AML-193 (cell line): ENCODE measurements at regions not wholly inside any gene's neighbourhood (a gene's known extent, or its start where the extent isn't known, plus 50 kb on each side); places are given as distances from the start of the nearest gene placed in this dataset.

ENCODE experiments used
- DNase-seq, 2 experiments: peaks; one replicate each; lab custom pipeline; 2025; lab: John Stamatoyannopoulos, UW

DNA sequence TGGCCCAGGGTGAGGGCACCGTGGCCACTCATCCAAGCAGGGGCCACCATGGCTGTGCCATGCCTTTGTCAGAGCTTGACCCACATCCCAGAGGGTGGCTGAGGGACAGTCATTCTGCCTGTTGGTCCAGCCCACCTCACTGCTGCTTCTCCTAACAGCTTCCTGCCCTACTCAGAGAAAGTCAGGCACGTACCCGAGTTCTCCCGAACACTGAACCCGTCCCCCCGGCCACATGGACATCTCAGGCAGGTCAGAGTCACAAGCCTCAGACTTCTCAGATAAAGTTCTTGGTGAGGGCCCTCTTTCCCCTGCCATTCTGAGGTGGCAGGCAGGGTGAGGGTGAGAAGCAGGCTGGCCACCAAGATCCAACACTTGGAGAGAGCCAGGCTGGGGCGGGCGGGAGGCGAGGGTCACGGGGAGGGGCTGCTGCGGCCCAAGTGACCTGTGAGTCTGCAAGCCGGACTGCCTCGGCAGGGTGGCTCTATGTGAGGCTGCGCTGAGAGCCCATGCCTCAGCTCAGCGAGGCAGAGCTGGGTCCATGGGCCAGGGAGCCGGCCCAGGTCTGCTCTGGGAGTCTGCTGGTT, 317.8 kb downstream of the TMEM121 start:
- no peak for DNase-seq

DNA sequence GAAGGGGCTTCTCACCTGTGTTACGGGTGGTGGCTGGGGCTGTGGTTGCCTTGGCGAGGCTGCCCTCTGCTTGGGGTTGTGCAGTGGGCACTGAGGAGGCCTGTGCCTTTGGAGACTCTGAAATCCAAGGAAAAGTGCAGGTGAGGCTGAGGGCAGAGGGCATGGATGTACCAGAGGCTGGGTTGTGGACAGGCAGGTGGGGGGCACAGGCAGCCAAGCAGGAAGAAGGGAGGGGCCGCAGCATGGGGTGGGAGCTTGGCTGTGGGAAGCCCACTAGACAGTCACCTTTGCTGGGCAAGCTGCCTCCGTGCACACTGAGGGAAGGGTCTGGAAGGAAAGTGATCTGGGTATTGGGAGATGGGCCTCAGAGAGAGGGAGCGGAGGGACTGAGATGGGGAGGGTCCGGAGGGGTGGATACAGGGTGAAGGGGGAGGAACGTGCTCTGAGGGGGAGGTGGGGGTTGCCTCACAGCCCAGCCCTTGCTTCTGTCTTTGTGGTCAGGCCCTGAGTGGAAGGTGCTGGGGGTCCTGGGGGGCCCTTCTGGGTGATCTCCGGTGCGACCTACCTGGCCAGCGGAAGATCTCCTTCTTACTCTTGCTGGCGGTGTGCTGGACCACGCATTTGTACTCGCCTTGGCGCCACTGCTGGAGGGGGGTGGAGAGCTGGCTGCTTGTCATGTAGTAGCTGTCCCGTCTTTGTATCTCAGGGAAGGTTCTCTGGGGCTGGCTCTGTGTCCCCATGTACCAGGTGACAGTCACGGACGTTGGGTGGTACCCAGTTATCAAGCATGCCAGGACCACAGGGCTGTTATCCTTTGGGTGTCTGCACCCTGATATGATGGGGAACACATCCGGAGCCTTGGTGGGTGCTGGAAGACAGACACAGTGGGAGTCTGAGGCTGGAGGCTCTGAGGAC, 318.7 kb downstream of the TMEM121 start:
- no peak for DNase-seq

DNA sequence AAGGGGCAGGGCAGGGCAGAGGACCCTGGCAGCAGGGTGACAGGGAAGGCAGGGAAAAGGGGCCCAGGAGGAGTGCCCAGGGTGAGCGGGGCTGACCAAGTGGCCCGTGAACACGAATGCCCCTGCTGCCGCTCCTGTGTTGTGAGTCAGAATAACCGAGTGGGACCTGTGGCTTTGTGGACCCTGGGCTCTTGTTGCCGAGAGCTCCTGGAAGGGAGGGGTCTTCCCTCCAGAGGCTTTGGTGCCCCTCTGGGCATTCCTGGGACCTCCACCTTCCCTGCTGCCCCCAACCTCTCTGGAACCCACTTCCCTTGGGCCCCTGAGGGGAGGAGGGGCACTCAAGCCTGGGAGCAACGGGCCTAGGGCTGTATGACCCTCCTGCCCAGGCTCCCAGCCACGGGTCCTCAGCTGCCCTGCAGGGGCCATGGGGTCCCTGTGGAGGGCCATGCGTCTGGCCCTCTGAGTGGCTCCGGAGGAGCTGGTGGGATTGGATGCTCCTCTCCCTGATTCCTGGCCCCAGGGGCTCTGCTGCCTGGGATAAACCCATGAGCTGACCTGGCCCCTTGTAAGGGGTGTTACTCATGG, 319.4 kb downstream of the TMEM121 start:
- no peak for DNase-seq

DNA sequence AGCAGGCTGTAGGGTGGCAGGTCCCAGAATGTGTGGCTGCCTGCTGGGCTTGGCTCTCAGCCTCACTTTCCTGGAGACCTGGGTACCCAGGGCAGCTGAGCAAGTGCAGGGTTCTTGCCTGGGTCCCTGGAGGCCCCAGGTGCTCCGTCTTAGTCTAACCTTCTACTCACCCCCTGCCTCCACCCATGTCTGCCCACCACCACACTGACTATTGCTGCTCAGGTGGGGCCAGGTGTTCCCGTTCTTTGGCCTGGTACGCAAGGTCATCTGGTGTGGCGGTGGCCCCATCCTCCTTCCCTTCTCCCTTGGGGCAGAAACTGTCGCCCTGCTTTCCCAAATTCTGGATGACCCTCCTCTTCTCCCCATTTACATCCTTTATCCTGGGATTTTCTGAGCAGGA, 319.9 kb downstream of the TMEM121 start:
- DNase-seq, result no peak

DNA sequence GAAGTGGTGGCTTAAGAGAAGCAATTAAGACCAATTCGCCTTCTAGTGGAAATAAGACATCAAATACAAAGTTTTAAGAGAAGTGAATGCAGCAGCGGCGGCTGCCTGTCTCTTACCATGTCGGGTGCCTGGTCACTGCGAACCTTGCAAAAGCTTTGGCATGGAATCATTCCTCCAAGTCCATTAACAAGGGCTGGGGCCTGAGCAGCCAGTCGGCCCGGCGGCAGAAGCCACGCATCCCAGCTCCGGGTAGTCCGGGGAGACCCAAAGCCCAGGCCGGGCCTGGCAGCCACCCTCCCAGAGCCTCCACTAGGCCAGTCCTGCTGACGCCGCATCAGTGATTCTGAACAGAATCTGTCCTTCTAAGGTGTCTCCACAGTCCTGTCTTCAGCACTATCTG, 321.0 kb downstream of the TMEM121 start:
- DNase-seq, result no peak

DNA sequence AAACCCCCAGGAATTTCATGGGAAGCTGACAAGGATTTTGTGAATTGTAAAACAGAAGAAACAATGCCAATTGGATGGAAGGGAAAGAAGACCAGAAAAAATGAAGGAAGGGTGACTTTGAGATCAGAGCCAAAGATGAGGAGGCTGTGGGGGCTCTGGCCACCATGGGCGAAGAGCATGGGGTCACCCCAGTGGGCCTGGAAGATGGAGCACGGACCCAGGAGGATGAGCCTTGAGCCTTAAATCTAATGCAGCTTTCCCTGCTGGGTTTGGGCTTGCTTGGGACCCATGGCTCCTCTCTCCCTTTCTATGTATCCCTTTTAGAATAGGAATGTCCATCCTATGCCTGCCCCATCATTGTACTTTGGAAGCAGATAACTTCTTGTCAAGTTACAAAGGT, 322.2 kb downstream of the TMEM121 start:
- no peak for DNase-seq

DNA sequence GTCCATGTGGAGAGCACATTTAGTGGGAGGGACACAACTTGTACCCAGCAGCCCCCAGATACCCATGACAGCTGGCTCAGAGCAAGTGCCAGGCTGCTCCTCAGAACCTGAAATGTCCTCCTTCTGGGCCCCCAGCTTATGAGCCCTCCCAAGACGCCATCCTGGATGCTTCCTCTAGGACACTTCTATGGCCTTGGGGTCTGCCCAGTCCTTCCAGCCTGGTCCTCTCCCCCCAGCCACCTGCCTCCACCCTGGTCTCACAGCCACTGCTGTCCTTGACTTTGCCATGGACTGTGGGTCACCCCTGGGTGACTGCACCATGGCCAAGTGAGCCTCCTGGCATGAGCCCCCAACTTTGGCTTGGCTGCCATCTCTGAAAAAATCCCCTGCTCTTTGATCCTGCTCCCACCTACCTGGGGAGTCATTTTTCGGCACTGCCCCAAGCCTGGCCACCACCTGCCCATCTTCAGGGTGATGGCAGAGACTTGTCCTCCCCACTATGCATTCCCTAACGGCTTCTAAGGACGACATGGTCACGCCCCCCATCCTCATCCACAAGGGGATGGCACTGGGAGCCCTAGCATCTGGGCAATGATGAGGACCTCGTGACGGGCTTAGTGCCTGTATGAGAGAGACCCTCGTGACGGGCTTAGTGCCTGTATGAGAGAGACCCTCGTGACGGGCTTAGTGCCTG, 323.7 kb downstream of the TMEM121 start:
- no peak for DNase-seq

DNA sequence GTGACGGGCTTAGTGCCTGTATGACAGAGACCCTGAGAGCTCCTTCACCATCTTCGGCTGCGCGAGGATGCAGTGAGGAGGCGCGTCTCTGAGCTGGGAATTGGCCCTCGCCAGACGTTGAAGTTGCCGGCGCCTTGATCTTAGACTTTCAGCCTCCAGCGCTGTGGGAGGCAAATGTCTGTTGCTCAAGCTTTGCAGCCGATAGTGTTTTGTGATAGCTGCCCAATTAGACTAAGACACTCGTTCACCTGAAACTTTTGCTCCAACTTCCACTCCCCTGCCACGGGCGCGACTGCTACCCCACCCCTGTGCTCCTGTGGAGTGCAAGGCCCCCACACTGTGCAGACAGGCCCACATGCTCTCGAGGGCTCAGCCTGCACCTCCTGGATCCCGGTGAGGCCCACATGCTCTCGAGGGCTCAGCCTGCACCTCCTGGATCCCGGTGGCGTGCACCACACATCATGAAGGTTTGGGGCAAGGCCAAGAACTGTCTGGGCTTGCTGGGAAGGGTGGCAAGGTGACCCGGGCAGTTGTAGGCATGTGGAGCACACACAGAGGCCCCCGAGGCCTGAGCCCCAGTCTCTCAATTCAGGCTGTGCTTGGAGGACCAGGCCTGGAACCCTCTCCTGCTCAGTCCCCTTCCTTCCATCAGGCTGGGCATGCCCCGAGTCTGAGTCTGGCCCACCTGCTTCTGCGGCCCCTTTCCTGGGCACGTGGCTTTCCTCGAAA, 324.6 kb downstream of the TMEM121 start:
- DNase-seq, result no peak

DNA sequence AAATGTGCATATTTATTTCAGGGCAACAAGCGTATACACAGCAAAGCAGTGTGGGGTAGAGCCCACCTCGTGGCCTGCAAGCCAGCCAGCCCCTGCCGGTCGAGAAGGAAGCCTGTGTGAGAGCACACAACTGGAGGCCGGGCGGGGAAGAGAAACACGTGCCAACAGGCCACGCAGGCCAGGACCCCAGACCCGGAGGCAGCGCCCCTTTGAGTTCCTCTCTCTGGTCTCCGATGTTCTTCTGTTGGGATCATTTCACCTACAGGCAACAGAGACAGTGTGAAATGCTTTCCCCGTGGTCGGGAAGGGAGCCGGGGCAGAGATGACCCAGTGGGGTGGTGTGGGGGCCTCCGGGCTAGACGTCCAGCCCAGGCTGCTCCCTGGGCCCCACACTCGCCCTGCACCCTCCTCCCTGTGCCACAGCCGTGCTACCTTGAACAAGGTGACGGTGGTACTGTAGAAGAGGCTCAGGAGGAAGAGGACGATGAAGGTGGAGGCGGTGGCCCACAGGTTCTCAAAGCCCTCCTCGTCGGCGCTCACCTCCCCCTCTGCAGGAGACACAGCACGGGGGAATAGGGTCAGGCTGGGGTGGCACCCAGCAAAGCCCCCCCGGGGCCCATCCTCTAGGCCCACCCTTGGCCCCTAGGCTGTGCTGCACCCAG, 325.5 kb downstream of the TMEM121 start:
- no peak for DNase-seq

DNA sequence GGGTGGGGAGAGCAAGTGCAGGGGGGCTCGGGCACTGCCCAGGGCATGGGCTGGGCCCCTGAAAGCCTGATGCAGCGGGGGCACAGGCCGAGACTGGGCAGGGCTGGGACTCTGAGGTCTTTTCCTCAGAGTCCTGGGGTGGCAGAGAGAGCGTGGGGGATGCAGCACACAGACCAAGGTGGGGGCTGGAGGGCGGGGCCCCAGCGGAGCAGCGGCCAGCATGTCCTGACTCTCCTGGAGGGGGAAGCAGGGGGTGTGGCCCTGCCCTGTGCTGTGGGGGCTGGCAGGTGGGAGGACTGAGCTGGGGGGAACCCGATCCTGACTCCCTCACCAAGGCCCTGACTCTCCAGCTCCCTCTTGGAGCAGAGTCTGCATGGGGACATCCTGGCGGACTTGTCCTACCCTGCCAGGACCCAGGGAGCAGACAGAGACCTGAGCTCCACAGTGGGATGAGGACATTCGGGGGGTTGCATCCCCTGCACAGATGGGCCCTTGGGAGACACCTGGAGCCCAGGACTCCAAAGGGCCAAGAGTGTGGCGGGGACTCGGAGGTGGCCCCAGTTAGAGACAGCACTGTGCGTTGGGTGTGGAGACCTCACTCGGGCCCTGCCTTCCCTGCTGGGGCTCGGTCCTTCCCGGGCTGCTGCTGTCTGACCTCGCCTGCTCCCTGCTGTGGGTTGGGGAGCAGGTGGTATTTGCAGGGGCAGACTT, 326.1 kb downstream of the TMEM121 start:
- DNase-seq, result no peak

DNA sequence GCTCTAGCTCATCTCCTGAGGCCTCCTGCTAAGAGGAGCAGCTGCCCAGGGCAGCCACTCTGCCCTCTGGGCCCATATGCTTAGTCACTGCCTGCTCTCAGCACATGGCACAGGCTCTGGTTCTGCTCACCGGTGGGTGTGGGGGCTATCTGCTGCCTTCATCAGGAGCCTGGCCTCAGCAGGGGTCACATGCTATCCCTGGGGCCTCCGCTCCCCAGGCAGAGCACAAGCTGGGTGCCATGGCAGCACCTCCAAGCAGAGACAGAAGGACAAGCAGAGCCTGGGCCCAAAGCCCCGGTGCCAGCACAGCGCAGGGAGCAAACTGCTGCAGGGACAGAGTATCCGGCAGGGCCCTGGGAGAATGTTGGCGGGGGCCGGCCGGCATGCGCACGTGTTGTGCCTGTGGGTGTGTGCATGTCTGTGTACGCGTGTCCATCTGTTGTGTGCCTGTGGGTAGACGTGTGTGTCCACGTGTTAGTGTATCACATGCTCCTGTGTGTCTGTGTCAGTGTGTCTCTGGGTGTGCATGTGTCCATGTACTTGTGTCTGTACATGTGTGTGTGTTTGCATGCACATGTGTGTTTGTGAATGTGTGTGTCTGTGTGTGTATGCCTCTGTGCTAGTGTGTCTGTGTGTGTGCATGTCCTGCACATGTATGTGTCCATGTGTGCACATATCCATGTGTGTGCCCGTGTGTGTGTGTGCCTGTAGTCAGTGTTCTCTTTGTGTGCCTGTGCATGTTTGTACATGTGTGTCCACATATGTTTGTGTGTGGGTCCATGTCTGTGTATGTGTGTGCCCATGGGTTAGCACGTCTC, 326.9 kb downstream of the TMEM121 start:
- DNase-seq, result no peak

DNA sequence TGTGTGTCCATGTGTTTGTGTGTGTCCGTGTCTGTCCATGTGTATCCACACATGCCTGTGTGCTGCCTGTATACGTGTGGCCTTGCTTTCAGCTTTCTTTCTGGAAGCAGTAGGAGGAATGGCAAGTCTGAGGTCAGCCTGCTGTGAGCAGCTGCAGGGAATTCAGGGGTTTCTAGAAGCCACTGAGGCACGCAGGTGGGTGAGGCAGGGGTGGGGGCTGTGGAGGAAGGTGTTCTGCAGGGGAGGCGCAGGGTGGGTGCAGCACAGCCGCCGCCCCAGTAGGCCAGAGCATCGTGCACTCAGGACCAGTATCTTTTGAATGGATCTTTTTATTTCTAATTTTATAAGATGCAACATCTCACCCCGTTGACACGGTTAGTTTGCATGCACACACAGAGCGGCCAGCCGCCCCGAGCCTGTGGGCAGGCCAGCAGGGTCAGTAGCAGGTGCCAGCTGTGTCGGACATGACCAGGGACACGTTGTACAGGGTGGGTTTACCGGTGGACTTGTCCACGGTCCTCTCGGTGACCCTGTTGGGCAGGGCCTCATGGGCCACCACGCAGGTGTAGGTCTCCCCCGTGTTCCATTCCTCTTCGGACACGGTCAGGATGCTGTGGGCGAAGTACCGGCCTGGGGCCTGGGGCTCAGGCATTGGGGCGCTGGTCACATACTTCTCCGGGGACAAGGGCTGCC, 327.7 kb downstream of the TMEM121 start:
- DNase-seq, result no peak

DNA sequence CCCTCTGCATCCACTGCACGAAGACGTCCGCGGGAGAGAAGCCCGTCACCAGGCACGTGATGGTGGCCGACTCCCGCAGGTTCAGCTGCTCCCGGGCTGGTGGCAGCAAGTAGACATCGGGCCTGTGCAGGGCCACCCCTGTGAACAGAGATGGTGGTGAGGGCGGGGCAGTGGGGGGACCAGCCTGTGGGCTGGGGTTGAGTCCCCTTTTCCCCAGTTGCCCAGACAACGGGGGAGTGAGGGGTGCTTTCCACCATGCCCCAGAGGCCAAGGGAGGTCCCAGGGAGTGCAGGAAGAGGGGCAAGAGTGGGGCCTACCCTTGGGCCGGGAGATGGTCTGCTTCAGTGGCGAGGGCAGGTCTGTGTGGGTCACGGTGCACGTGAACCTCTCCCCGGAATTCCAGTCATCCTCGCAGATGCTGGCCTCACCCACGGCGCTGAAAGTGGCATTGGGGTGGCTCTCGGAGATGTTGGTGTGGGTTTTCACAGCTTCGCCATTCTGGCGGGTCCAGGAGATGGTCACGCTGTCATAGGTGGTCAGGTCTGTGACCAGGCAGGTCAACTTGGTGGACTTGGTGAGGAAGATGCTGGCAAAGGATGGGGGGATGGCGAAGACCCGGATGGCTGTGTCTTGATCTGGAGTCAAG, 328.3 kb downstream of the TMEM121 start:
- DNase-seq, result no peak

DNA sequence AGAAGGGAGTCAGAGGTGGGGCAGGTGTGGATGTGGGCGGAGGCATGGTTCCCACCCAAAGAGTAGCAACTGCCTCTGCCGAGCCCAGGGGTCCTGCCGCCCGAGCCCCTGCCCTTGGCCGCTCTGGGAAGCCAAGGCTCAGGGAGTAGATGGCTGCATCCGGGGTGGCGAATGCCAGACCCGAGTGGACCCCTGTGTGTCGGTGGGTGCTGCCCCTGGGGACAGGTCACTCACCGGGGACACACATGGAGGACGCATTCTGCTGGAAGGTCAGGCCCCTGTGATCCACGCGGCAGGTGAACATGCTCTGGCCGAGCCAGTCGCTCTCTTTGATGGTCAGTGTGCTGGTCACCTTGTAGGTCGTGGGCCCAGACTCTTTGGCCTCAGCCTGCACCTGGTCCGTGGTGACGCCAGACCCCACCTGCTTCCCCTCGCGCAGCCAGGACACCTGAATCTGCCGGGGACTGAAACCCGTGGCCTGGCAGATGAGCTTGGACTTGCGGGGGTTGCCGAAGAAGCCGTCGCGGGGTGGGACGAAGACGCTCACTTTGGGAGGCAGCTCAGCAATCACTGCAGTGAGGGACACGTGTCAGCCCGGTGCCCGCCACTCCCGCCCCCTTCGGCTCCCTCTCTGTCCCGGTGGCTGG, 329.0 kb downstream of the TMEM121 start:
- no peak for DNase-seq

DNA sequence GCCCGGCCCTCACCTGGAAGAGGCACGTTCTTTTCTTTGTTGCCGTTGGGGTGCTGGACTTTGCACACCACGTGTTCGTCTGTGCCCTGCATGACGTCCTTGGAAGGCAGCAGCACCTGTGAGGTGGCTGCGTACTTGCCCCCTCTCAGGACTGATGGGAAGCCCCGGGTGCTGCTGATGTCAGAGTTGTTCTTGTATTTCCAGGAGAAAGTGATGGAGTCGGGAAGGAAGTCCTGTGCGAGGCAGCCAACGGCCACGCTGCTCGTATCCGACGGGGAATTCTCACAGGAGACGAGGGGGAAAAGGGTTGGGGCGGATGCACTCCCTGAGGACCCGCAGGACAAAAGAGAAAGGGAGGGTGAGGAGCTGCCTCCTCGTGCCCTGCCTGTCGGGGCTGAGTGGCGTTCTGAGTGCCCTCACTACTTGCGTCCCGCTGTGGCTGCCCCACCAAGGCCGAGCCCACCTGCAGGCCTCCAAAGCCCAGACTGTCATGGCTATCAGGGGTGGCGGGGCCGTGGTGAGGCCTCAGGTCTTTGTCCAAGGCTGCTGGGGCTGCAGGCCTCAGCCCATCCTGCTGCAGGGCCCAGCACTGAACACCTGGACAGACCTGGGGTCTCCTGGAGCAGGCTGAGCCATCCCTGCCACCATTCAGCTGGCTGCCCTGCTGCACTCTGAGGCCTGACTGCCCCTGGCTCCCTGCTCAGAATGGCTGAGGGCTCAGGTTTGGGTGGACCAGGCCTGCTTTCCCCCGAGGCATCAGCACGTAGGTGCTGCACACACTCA, 329.7 kb downstream of the TMEM121 start:
- no peak for DNase-seq

DNA sequence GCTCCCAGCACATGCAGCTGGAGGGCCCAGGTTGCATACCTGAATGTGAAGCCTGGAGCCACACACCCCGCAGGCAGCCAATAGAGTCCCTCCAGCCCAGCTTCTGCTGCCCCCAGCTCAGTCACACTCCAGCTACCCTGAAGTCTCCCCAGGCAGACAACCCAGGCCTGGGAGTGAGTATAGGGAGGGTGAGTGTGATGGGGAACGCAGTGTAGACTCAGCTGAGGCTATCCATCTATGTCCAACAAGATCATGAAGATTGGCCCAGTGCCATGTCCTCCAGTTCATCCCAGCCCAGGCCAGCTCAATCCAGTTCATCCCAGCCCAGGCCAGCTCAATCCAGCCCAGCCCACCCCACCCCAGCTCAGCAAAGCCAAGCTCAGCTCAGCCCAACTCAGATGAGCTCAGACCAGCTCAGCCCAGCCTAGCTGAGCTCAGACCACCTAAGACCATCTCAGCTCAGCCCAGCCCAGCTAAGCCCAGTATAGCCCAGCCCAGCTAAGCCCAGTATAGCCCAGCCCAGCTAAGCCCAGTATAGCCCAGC, 330.4 kb downstream of the TMEM121 start:
- no peak for DNase-seq

DNA sequence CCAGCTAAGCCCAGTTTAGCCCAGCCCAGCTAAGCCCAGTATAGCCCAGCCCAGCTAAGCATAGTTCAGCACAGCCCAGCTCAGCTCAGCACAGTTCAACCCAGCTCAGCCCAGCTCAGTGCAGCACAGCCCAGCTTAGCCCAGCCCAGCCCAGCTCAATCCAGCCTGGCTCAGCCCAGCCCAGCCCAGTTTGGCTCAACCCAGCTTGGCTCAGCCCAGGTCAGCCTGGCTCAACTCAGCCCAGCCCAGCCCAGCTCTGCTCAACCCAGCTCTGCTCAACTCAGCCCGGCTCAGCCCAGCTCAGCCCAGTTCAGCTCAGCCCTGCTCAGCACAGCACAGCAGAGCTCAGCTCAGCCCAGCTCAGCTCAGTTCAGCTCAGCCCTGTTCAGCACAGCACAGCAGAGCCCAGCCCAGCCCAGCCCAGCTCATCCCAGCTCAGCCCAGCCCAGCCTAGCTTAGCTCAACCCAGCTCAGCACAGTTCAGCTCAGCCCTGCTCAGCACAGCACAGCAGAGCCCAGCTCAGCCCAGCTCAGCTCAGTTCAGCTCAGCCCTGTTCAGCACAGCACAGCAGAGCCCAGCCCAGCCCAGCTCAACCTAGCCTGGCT, 330.9 kb downstream of the TMEM121 start:
- DNase-seq, result no peak
